RCC 7860 (cell line): ENCODE measurements at regions not wholly inside any gene's neighbourhood (a gene's known extent, or its start where the extent isn't known, plus 50 kb on each side); places are given as distances from the start of the nearest gene placed in this dataset.
"Not testable (repeated sequence)": the region's sequence is repeated elsewhere in the genome, so short reads cannot be mapped to it uniquely, and the experiment has no call there.

Experiments
- DNase-seq: peaks from one replicate; pipeline ENCODE4 v3.0.0-alpha.2; 2015; ENCODE audit warnings: low spot score
- FAIRE-seq: peaks from 2 replicates; lab custom pipeline; 2012; peaks lifted over from hg19 to GRCh38; lab: Jason Lieb, UNC

- no peak for FAIRE-seq
- DNase-seq: no peak
Measured at GRCh38 chr3:130800829-130801228, 54.2 kb upstream of the PIK3R4 start.

- DNase-seq: no peak
- peak; percentile 42 for FAIRE-seq
Measured at GRCh38 chr3:130801473-130801872, 54.8 kb upstream of the PIK3R4 start.

- no peak for FAIRE-seq
- DNase-seq: no peak
Measured at GRCh38 chr3:130811557-130811956, 64.9 kb upstream of the PIK3R4 start.

GRCh38 chr3:130814691-130815472, 68.3 kb upstream of the PIK3R4 start:
- FAIRE-seq: no peak

GRCh38 chr3:130816561-130817445, 70.2 kb upstream of the PIK3R4 start:
- FAIRE-seq (no peak), DNase-seq (no peak)

More at GRCh38 chr3:130814691-130815472, 68.3 kb upstream of the PIK3R4 start:
- no peak for DNase-seq

GRCh38 chr3:130818066-130818465, 71.4 kb upstream of the PIK3R4 start:
- not testable (repeated sequence) for FAIRE-seq, DNase-seq

GRCh38 chr3:130820976-130821375, 72.9 kb upstream of the ATP2C1 start:
- FAIRE-seq: no peak
- DNase-seq: peak; percentile 70

GRCh38 chr3:130821806-130822205, 72.1 kb upstream of the ATP2C1 start:
- FAIRE-seq (no peak), DNase-seq (no peak)

- no peak for DNase-seq
Measured at GRCh38 chr3:130823241-130823884, 70.5 kb upstream of the ATP2C1 start.

GRCh38 chr3:130823996-130824395, 69.9 kb upstream of the ATP2C1 start:
- DNase-seq (no peak), FAIRE-seq (no peak)

More at GRCh38 chr3:130823241-130823884, 70.5 kb upstream of the ATP2C1 start:
- FAIRE-seq: no peak

GRCh38 chr3:130825762-130826299, 68.1 kb upstream of the ATP2C1 start:
- no peak for DNase-seq
- no peak for FAIRE-seq

- no peak for FAIRE-seq
- DNase-seq: no peak
Measured at GRCh38 chr3:130826516-130827182, 67.2 kb upstream of the ATP2C1 start.

- FAIRE-seq (no peak), DNase-seq (no peak)
Measured at GRCh38 chr3:130827486-130827885, 66.4 kb upstream of the ATP2C1 start.

GRCh38 chr3:130828948-130829947, 64.6 kb upstream of the ATP2C1 start:
- FAIRE-seq (no peak), DNase-seq (no peak)

GRCh38 chr3:130831719-130832400, 62.0 kb upstream of the ATP2C1 start:
- FAIRE-seq (no peak), DNase-seq (no peak)

GRCh38 chr3:130832401-130832746, 61.5 kb upstream of the ATP2C1 start:
- DNase-seq, FAIRE-seq: not testable (repeated sequence)

- no peak for DNase-seq
- no peak for FAIRE-seq
Measured at GRCh38 chr3:130834476-130834875, 59.4 kb upstream of the ATP2C1 start.

GRCh38 chr3:130835483-130835882, 58.4 kb upstream of the ATP2C1 start:
- DNase-seq (no peak), FAIRE-seq (no peak)
